DOHH2 (cell line): ENCODE measurements at regions not wholly inside any gene's neighbourhood (a gene's known extent, or its start where the extent isn't known, plus 50 kb on each side); places are given as distances from the start of the nearest gene placed in this dataset.

Experiments
- EZH2phosphoT487 ChIP-seq: fragments of 200-600 bp; sonication (generic); IDR thresholded peaks from 2 replicates; pipeline ENCODE4 v1.6.1; 2017; ENCODE audit warnings: borderline replicate concordance, mild to moderate bottlenecking, antibody characterized with exemption, low read length, moderate library complexity, mixed read lengths
- TF ChIP-seq, protein P1 (sequence below): fragments of 200-600 bp; sonication (generic); IDR thresholded peaks from one replicate; pipeline ENCODE4 v1.5.1; 2014; ENCODE audit warnings: antibody characterized with exemption, mild to moderate bottlenecking, low read depth, low read length; ENCODE audit not compliant: poor library complexity, severe bottlenecking

DNA sequence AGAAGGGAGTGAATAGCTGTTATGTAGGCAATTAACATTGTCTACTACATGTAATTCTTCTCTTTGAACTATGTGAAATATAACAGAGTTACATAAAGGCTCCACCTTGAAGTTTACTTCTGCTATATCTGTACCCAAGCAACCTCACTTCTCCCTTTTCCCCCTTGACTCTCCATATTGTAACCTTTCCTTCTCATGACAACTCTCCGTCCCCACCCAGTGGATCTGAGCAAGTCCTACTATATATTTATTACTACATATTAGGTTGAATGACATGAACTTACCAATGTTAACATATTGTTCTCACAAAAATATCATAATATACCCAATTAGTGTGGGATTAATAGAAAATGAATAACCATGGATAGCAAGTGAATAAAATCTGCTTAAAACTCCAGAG, 93.2 kb upstream of the ATP8A1 start:
- TF ChIP-seq, protein P1, sequence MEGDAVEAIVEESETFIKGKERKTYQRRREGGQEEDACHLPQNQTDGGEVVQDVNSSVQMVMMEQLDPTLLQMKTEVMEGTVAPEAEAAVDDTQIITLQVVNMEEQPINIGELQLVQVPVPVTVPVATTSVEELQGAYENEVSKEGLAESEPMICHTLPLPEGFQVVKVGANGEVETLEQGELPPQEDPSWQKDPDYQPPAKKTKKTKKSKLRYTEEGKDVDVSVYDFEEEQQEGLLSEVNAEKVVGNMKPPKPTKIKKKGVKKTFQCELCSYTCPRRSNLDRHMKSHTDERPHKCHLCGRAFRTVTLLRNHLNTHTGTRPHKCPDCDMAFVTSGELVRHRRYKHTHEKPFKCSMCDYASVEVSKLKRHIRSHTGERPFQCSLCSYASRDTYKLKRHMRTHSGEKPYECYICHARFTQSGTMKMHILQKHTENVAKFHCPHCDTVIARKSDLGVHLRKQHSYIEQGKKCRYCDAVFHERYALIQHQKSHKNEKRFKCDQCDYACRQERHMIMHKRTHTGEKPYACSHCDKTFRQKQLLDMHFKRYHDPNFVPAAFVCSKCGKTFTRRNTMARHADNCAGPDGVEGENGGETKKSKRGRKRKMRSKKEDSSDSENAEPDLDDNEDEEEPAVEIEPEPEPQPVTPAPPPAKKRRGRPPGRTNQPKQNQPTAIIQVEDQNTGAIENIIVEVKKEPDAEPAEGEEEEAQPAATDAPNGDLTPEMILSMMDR: peak; percentile 53
- TF ChIP-seq EZH2phosphoT487: no peak
